K562 (cell line): ENCODE measurements at regions not wholly inside any gene's neighbourhood (a gene's known extent, or its start where the extent isn't known, plus 50 kb on each side); places are given as distances from the start of the nearest gene placed in this dataset.

Experiments
- ATAC-seq: fragments of 200-7000 bp; cut with Tn5 transposase; 3 replicates; pipeline ENCODE4 v1.9.1; 2020; ENCODE audit warnings: moderate library complexity
- BruUV-seq: library from RNA; stranded (reverse); fragments of 400-500 nt; replicated peaks from 2 replicates; lab custom pipeline; 2021; lab: Mats Ljungman, UMichigan
- CTCF ChIA-PET: fragments of 300-600 bp; formaldehyde crosslinking; extraction: SDS; loops from one replicate; lab custom pipeline; 2021; ENCODE audit warnings: low intra/inter-chr PET ratio; lab: Yijun Ruan, JAX
- POLR2A ChIA-PET: fragments of 300-600, 350-650 bp; sonication (Branson Sonifier 250); formaldehyde crosslinking; extraction: SDS; loops from one replicate; lab custom pipeline; 2021; ENCODE audit warnings: antibody characterized with exemption, inconsistent platforms; lab: Yijun Ruan, JAX
- DNase-seq, 4 experiments: peaks; one replicate each; pipeline versions ENCODE4 v3.0.0 to v3.0.0-alpha.2; 2011 to 2018; ENCODE audit warnings: low spot score in 3 of 4, mixed read lengths in 3 of 4; ENCODE audit errors: extremely low read depth in 1 of 4
- FAIRE-seq: peaks from 2 replicates; lab custom pipeline; 2011; peaks lifted over from hg19 to GRCh38; lab: Jason Lieb, UNC
- H2AFZ ChIP-seq: 2 replicates; pipeline ENCODE4 v1.6.0; 2011; ENCODE audit warnings: low read depth, low read length, control low read depth, inconsistent platforms
- H3K27ac ChIP-seq: fragments of 200-600 bp; 3 replicates; pipeline ENCODE4 v1.8.0; 2011; ENCODE audit warnings: low read depth, mild to moderate bottlenecking, control low read depth, inconsistent platforms, low read length, moderate library complexity, mixed read lengths; ENCODE audit errors: extremely low read depth
- H3K27me3 ChIP-seq, 2 experiments: fragments of 300-600 bp in 1 of 2; 2 replicates in 1 of 2; 3 replicates in 1 of 2; pipeline versions ENCODE4 v1.6.0 to v1.8.0; 2011; ENCODE audit warnings: inconsistent platforms in 2 of 2, low read length in 2 of 2, mild to moderate bottlenecking in 1 of 2, mixed read lengths in 1 of 2, moderate library complexity in 1 of 2; ENCODE audit not compliant: control insufficient read depth in 2 of 2, insufficient read depth in 2 of 2
- H3K36me3 ChIP-seq: fragments of 300-600 bp; 3 replicates; pipeline ENCODE4 v1.8.0; 2011; ENCODE audit warnings: mild to moderate bottlenecking, low read length, inconsistent platforms; ENCODE audit not compliant: control insufficient read depth, insufficient read depth
- H3K4me1 ChIP-seq, 2 experiments: fragments of 200-600 bp in 1 of 2; replicated peaks in 1 of 2; 2 replicates in 1 of 2; 3 replicates in 1 of 2; pipeline versions ENCODE4 v1.5.1 to v1.8.0; 2011; ENCODE audit warnings: inconsistent platforms in 2 of 2, low read length in 2 of 2, mild to moderate bottlenecking in 1 of 2, mixed read lengths in 1 of 2, moderate library complexity in 1 of 2; ENCODE audit not compliant: control insufficient read depth in 2 of 2, insufficient read depth in 2 of 2
- H3K4me2 ChIP-seq: 2 replicates; pipeline ENCODE4 v1.6.1; 2011; ENCODE audit warnings: low read length, control low read depth, inconsistent platforms, mixed read lengths; ENCODE audit not compliant: insufficient read depth
- H3K4me3 ChIP-seq: fragments of 200-600 bp; sonication (generic), shearing (Covaris generic); 2 replicates; pipeline ENCODE4 v1.5.1; 2016; ENCODE audit warnings: control low read depth, inconsistent platforms
- H3K79me2 ChIP-seq: fragments of 200-600 bp; 3 replicates; pipeline ENCODE4 v1.8.0; 2011; ENCODE audit warnings: low read length, inconsistent platforms; ENCODE audit not compliant: control insufficient read depth, insufficient read depth
- H3K9ac ChIP-seq, 2 experiments: 2 replicates each; pipeline versions ENCODE4 v1.6.0 to v1.6.1; 2011; ENCODE audit warnings: low read depth in 2 of 2, low read length in 2 of 2, control low read depth in 1 of 2, inconsistent platforms in 1 of 2, mild to moderate bottlenecking in 1 of 2, mixed read lengths in 1 of 2; ENCODE audit not compliant: insufficient read depth in 1 of 2
- H3K9me1 ChIP-seq: one replicate; pipeline ENCODE4 v1.6.0; 2011; ENCODE audit warnings: inconsistent platforms, mild to moderate bottlenecking, low read length, moderate library complexity; ENCODE audit not compliant: control insufficient read depth, insufficient read depth
- H3K9me3 ChIP-seq: replicated peaks from 2 replicates; pipeline ENCODE4 v1.5.1; 2011; ENCODE audit warnings: low read depth, low read length, inconsistent platforms; ENCODE audit not compliant: control insufficient read depth, insufficient read depth
- H4K20me1 ChIP-seq: replicated peaks from 2 replicates; pipeline ENCODE4 v1.6.1; 2011; ENCODE audit warnings: low read length, inconsistent platforms, mixed read lengths; ENCODE audit not compliant: control insufficient read depth, insufficient read depth
- BRCA1 ChIP-seq, 2 experiments: fragments of 450-650 bp in 1 of 2; sonication (generic) in 1 of 2; formaldehyde crosslinking in 1 of 2; IDR thresholded peaks; 2 replicates each; pipeline versions ENCODE4 v1.5.0 to v1.6.1; 2017 to 2020; ENCODE audit warnings: mild to moderate bottlenecking in 1 of 2, missing genetic modification reagents in 1 of 2
- ZKSCAN1 ChIP-seq: fragments of 150-350 bp; IDR thresholded peaks from 2 replicates; pipeline ENCODE4 v1.6.1; 2016; ENCODE audit warnings: low read depth, low read length
- WGBS: fragments of 100-300 bp; shearing (Covaris generic); methylation state at CpG from one replicate; pipeline ENCODE4 v1.1.6; 2016; ENCODE audit warnings: low coverage, mixed read lengths; ENCODE audit not compliant: insufficient coverage; ENCODE audit errors: missing lambda C conversion rate; 5-methylcytosine and 5-hydroxymethylcytosine counted together
- in situ Hi-C: fragments of 300-500 bp; cut with MboI; formaldehyde crosslinking; loops from 4 replicates; pipeline ENCODE4 v1.15.0; 2018; ENCODE audit warnings: inconsistent platforms, mixed read lengths
- intact Hi-C: fragments of 100-400 bp; cut with micrococcal nuclease; formaldehyde crosslinking; loops from 2 replicates; pipeline ENCODE4 v1.14.2; 2022

- peaks cover 26 to 80% of the 10 kb centered on the region in 2 experiments; a peak in 3 of 5 replicates for H3K27me3 ChIP-seq
- H3K9me1 ChIP-seq = no peaks in the 10 kb centered on the region
- peaks cover 30% of the 10 kb centered on the region for H4K20me1 ChIP-seq
- ChIA-PET POLR2A (interaction anchor here (0.5 to 1.3 kb wide), 3 partner anchors 26 to 37 kb away, joined by 3 to 4 read pairs (median 3); no protein-coding TSS in a partner anchor), CTCF (no interaction called here)
- H3K4me2 ChIP-seq = no peak overlapping the region
- H3K4me1 ChIP-seq = peaks cover 0 to 32% of the 10 kb centered on the region in 2 experiments; a peak in 3 of 5 replicates
- 23% methylated on average over 24 of the region's 30 CpGs for WGBS
- no peaks in the 10 kb centered on the region for H3K79me2 ChIP-seq
- TF ChIP-seq ZKSCAN1 (0 out of 2 replicates have a peak, but pooled peaks have one; percentile 48), BRCA1 (IDR thresholded peaks at IDR 0.05) (no peak), BRCA1 (CRISPR knock-in tag; IDR thresholded peaks at IDR 0.05) (no peak)
- H3K9me3 ChIP-seq = no peaks in the 10 kb centered on the region
- in situ Hi-C loops (no loop called here), intact Hi-C loops (no loop called here)
- ATAC-seq (no peak; the same call in 2 of the 3 replicates), FAIRE-seq (no peak), DNase-seq (no peak)
- H3K4me3 ChIP-seq = no peak overlapping the region
- no peaks in the 10 kb centered on the region for H3K36me3 ChIP-seq
- no peak overlapping the region for H2AFZ ChIP-seq
- H3K9ac ChIP-seq = no peak overlapping the region
- BruUV-seq = no TSS peak
- no peak overlapping the region for H3K27ac ChIP-seq
These were observed 73.3 kb downstream of the RGS12 start for GRCh38 chr4:3365871-3366842.
